Smooth muscle cell (in vitro differentiated cells): ENCODE measurements at regions not wholly inside any gene's neighbourhood (a gene's known extent, or its start where the extent isn't known, plus 50 kb on each side); places are given as distances from the start of the nearest gene placed in this dataset.

Experiments
- DNase-seq: peaks from one replicate; lab custom pipeline; 2025; ENCODE audit not compliant: unreplicated experiment; lab: John Stamatoyannopoulos, UW
- H2AFZ ChIP-seq: fragments of 200-600 bp; sonication (generic); 2 replicates; pipeline ENCODE4 v1.6.0; 2016; ENCODE audit warnings: antibody characterized with exemption, low read depth, mild to moderate bottlenecking
- H3F3A ChIP-seq: fragments of 200-600 bp; sonication (generic); 2 replicates; pipeline ENCODE4 v1.6.0; 2017; ENCODE audit warnings: antibody characterized with exemption, low read depth
- H3K27ac ChIP-seq: fragments of 200-600 bp; sonication (generic); 2 replicates; pipeline ENCODE4 v1.5.1; 2016; ENCODE audit warnings: low read depth, mild to moderate bottlenecking
- H3K27me3 ChIP-seq: fragments of 200-600 bp; sonication (generic); 2 replicates; pipeline ENCODE4 v1.6.1; 2016; ENCODE audit warnings: low read depth, mild to moderate bottlenecking
- H3K36me3 ChIP-seq: fragments of 200-600 bp; sonication (generic); 2 replicates; pipeline ENCODE4 v1.5.1; 2016; ENCODE audit warnings: low read depth
- H3K4me1 ChIP-seq: fragments of 200-600 bp; sonication (generic); 2 replicates; pipeline ENCODE4 v1.5.1; 2016; ENCODE audit warnings: low read depth
- H3K4me2 ChIP-seq: fragments of 200-600 bp; sonication (generic); 2 replicates; pipeline ENCODE4 v1.6.0; 2016; ENCODE audit warnings: mild to moderate bottlenecking
- H3K4me3 ChIP-seq: fragments of 200-600 bp; sonication (generic); 2 replicates; pipeline ENCODE4 v1.5.1; 2016; ENCODE audit warnings: mild to moderate bottlenecking
- H3K79me2 ChIP-seq: fragments of 200-600 bp; sonication (generic); 2 replicates; pipeline ENCODE4 v1.6.0; 2016; ENCODE audit warnings: low read depth, mild to moderate bottlenecking
- H3K9ac ChIP-seq: fragments of 200-600 bp; sonication (generic); 2 replicates; pipeline ENCODE4 v1.6.0; 2016; ENCODE audit warnings: low read depth
- H3K9me3 ChIP-seq: fragments of 200-600 bp; sonication (generic); replicated peaks from 2 replicates; pipeline ENCODE4 v1.5.1; 2016; ENCODE audit warnings: low read depth
- H4K20me1 ChIP-seq: fragments of 200-600 bp; sonication (generic); 2 replicates; pipeline ENCODE4 v1.6.0; 2016; ENCODE audit warnings: low read depth
- CTCF ChIP-seq: fragments of 200-600 bp; sonication (generic); IDR thresholded peaks from 2 replicates; pipeline ENCODE4 v1.5.1; 2017; ENCODE audit warnings: borderline replicate concordance, mild to moderate bottlenecking, antibody characterized with exemption; ENCODE audit not compliant: insufficient read depth, poor library complexity, severe bottlenecking
- WGBS: methylation state at CpG from one replicate; pipeline ENCODE4 v1.1.7; 2016; ENCODE audit warnings: low lambda C conversion rate; 5-methylcytosine and 5-hydroxymethylcytosine counted together

GRCh38 chrX:34562006-34562405 is 95.1 kb downstream of the TMEM47 start:
- no peaks in the 10 kb centered on the region for H3K27me3 ChIP-seq
- H3F3A ChIP-seq: no peaks in the 10 kb centered on the region
- no peak overlapping the region for H3K27ac ChIP-seq
- H3K4me1 ChIP-seq: peaks cover 3% of the 10 kb centered on the region
- H3K36me3 ChIP-seq: no peaks in the 10 kb centered on the region
- no peak for DNase-seq
- TF ChIP-seq CTCF: no peak
- H3K79me2 ChIP-seq: no peaks in the 10 kb centered on the region
- no peak overlapping the region for H3K4me3 ChIP-seq
- H3K9me3 ChIP-seq: no peaks in the 10 kb centered on the region
- no peak overlapping the region for H3K4me2 ChIP-seq
- H4K20me1 ChIP-seq: no peaks in the 10 kb centered on the region
- no peak overlapping the region for H3K9ac ChIP-seq
- no peak overlapping the region for H2AFZ ChIP-seq

DNA sequence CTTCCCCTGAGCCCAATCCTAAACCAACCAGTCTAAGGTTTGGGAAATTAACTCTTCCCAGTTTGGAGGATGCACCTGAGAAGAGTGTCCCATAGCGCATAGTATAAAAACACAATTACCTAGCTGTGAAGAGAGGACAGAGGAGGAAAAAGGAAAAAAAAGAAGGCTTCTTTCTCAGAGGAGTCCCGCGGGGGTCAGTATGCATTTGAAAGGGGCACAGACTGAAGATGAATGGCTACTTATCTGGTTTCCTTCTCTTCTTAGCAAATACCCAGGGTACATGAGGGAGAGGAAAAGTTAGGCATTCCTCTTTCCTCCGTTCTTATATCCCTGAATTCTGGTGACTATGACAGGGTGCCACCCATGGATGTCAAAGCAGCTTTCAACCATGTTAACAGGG is 96.9 kb downstream of the TMEM47 start:
- Histone ChIP-seq H3K9me3 (no peaks in the 10 kb centered on the region), H3K9ac (no peak overlapping the region), H3K4me2 (no peak overlapping the region), H3F3A (no peaks in the 10 kb centered on the region), H3K79me2 (no peaks in the 10 kb centered on the region), H2AFZ (no peak overlapping the region), H4K20me1 (no peaks in the 10 kb centered on the region), H3K4me1 (peaks cover 3% of the 10 kb centered on the region), H3K36me3 (no peaks in the 10 kb centered on the region), H3K27ac (no peak overlapping the region), H3K27me3 (no peaks in the 10 kb centered on the region), H3K4me3 (no peak overlapping the region)
- 49% methylated on average over 4 of the region's 4 CpGs for WGBS
- no peak for TF ChIP-seq CTCF
- DNase-seq: no peak

DNA sequence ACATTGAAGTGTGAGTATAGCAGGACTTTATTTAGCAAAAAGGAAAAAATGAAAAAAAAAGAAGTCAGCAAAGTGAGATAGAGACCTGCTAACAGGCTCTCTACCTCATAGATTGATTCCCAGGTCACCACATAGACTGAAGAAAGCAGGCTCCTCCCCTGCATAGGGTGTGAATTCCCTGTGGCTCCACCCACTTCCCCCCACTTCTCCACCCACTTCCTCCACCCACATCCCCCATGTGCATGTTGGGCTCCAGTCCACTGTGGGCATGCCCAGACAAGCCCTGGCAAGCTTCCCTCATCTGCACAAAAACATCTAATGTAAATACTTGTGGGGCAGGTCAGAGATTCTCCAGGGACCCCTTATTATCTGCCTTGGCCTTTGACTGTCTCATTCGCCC is 97.8 kb downstream of the TMEM47 start:
- 63% methylated on average over 1 of the region's 1 CpG for WGBS
- Histone ChIP-seq H3K4me1 (peaks cover 3% of the 10 kb centered on the region), H3K27ac (no peak overlapping the region), H3K36me3 (no peaks in the 10 kb centered on the region), H3K4me3 (no peak overlapping the region), H3K9me3 (no peaks in the 10 kb centered on the region), H3K4me2 (no peak overlapping the region), H3K79me2 (no peaks in the 10 kb centered on the region), H3K9ac (no peak overlapping the region), H2AFZ (no peak overlapping the region), H4K20me1 (no peaks in the 10 kb centered on the region), H3K27me3 (no peaks in the 10 kb centered on the region), H3F3A (no peaks in the 10 kb centered on the region)
- DNase-seq: no peak
- no peak for TF ChIP-seq CTCF

DNA sequence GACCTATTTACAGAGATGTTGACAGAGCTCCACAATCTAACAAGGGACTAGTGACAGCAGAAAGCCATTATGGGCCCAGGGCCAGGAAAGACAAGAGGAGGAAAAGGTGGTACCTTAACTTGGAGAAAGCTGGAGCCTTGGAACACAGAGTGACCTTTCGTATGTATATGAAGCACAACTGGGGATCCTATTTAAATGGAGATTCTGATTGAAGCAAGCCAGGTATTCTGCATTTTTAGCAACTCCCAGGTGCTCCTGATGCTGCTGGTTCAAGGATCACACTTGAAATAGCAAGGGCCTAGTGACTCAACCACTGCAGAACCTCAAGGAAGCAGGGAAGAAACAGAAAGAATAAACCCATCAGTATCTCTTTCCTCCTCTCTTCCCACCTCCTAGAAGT is 99.4 kb downstream of the TMEM47 start:
- H3K9me3 ChIP-seq: no peaks in the 10 kb centered on the region
- no peaks in the 10 kb centered on the region for H3K36me3 ChIP-seq
- no peak overlapping the region for H2AFZ ChIP-seq
- no peak for TF ChIP-seq CTCF
- H3K4me2 ChIP-seq: no peak overlapping the region
- no peaks in the 10 kb centered on the region for H3K4me1 ChIP-seq
- H4K20me1 ChIP-seq: no peaks in the 10 kb centered on the region
- WGBS: 92% methylated on average over 1 of the region's 1 CpG
- DNase-seq: no peak
- no peaks in the 10 kb centered on the region for H3K79me2 ChIP-seq
- no peak overlapping the region for H3K4me3 ChIP-seq
- no peaks in the 10 kb centered on the region for H3K27me3 ChIP-seq
- no peak overlapping the region for H3K27ac ChIP-seq
- no peak overlapping the region for H3K9ac ChIP-seq
- H3F3A ChIP-seq: no peaks in the 10 kb centered on the region
